ENCODE measurements at regions not wholly inside any gene's neighbourhood (a gene's known extent, or its start where the extent isn't known, plus 50 kb on each side); places are given as distances from the start of the nearest gene placed in this dataset.

GRCh38 chrX:23228950-23229448 lies 105.7 kb upstream of the PTCHD1 start:
- TF ChIP-seq CTCF (IDR thresholded peaks at IDR 0.05; ENCODE audit: insufficient read depth, low read length, severe bottlenecking): no peak
- H3K27me3 ChIP-seq (ENCODE audit: control insufficient read depth, insufficient read depth, low read length): no peaks in the 10 kb centered on the region
- DNase-seq (ENCODE audit: low read depth): peak; percentile 0
- no peaks in the 10 kb centered on the region for H3K36me3 ChIP-seq (ENCODE audit: control insufficient read depth, insufficient read depth, low read length)
- no peak for FAIRE-seq
- no peak overlapping the region for H3K4me3 ChIP-seq (ENCODE audit: low read depth, low read length)

- no peaks in the 10 kb centered on the region for H3K36me3 ChIP-seq (ENCODE audit: control insufficient read depth, insufficient read depth, low read length)
- no peaks in the 10 kb centered on the region for H3K27me3 ChIP-seq (ENCODE audit: control insufficient read depth, insufficient read depth, low read length)
- DNase-seq (ENCODE audit: low read depth) (no peak), FAIRE-seq (no peak)
- H3K4me3 ChIP-seq (ENCODE audit: low read depth, low read length): no peak overlapping the region
- TF ChIP-seq CTCF (IDR thresholded peaks at IDR 0.05; ENCODE audit: insufficient read depth, low read length, severe bottlenecking): no peak
Measured at GRCh38 chrX:23235051-23235450, 99.6 kb upstream of the PTCHD1 start.

- Histone ChIP-seq H3K4me3 (ENCODE audit: low read depth, low read length) (no peak overlapping the region), H3K27me3 (ENCODE audit: control insufficient read depth, insufficient read depth, low read length) (no peaks in the 10 kb centered on the region), H3K36me3 (ENCODE audit: control insufficient read depth, insufficient read depth, low read length) (no peaks in the 10 kb centered on the region)
- TF ChIP-seq CTCF (IDR thresholded peaks at IDR 0.05; ENCODE audit: insufficient read depth, low read length, severe bottlenecking): no peak
- no peak for FAIRE-seq
- DNase-seq (ENCODE audit: low read depth): no peak
Measured at GRCh38 chrX:23246001-23246400, 88.6 kb upstream of the PTCHD1 start.

GRCh38 chrX:23248187-23248586 lies 86.5 kb upstream of the PTCHD1 start:
- no peak for FAIRE-seq
- no peak for TF ChIP-seq CTCF (IDR thresholded peaks at IDR 0.05; ENCODE audit: insufficient read depth, low read length, severe bottlenecking)

GRCh38 chrX:23251043-23251442 lies 83.6 kb upstream of the PTCHD1 start:
- no peak for TF ChIP-seq CTCF (IDR thresholded peaks at IDR 0.05; ENCODE audit: insufficient read depth, low read length, severe bottlenecking)
- no peaks in the 10 kb centered on the region for H3K27me3 ChIP-seq (ENCODE audit: control insufficient read depth, insufficient read depth, low read length)
- FAIRE-seq: no peak
- H3K36me3 ChIP-seq (ENCODE audit: control insufficient read depth, insufficient read depth, low read length): no peaks in the 10 kb centered on the region
- no peak for DNase-seq (ENCODE audit: low read depth)
- H3K4me3 ChIP-seq (ENCODE audit: low read depth, low read length): no peak overlapping the region

More at GRCh38 chrX:23248187-23248586, 86.5 kb upstream of the PTCHD1 start:
- Histone ChIP-seq H3K27me3 (ENCODE audit: control insufficient read depth, insufficient read depth, low read length) (no peaks in the 10 kb centered on the region), H3K36me3 (ENCODE audit: control insufficient read depth, insufficient read depth, low read length) (no peaks in the 10 kb centered on the region), H3K4me3 (ENCODE audit: low read depth, low read length) (no peak overlapping the region)
- DNase-seq (ENCODE audit: low read depth): no peak

GRCh38 chrX:23263892-23264291 lies 70.8 kb upstream of the PTCHD1 start:
- H3K4me3 ChIP-seq (ENCODE audit: low read depth, low read length): no peak overlapping the region
- DNase-seq (ENCODE audit: low read depth) (no peak), FAIRE-seq (no peak)
- no peaks in the 10 kb centered on the region for H3K27me3 ChIP-seq (ENCODE audit: control insufficient read depth, insufficient read depth, low read length)
- TF ChIP-seq CTCF (IDR thresholded peaks at IDR 0.05; ENCODE audit: insufficient read depth, low read length, severe bottlenecking): no peak
- no peaks in the 10 kb centered on the region for H3K36me3 ChIP-seq (ENCODE audit: control insufficient read depth, insufficient read depth, low read length)
